ENCODE measurements at regions not wholly inside any gene's neighbourhood (a gene's known extent, or its start where the extent isn't known, plus 50 kb on each side); places are given as distances from the start of the nearest gene placed in this dataset.

- no peak for TF ChIP-seq ZNF175 (CRISPR knock-in tag; IDR thresholded peaks at IDR 0.05; ENCODE audit: low read depth)
- TF ChIP-seq NR2C2 (CRISPR knock-in tag; IDR thresholded peaks at IDR 0.05) = no peak
- no peak for TF ChIP-seq NR2C2 (tag; IDR thresholded peaks at IDR 0.05)
- TF ChIP-seq ETV6 (IDR thresholded peaks at IDR 0.05; ENCODE audit: borderline replicate concordance in 1 of 2, low read depth in 2 of 2, low read length in 1 of 2) = no peak
- no peak for TF ChIP-seq ETV6 (CRISPR knock-in tag; IDR thresholded peaks at IDR 0.05; ENCODE audit: borderline replicate concordance)
- no peak for TF ChIP-seq NFYB (IDR thresholded peaks at IDR 0.05; ENCODE audit: extremely low read depth, insufficient read length)
- no peak for TF ChIP-seq KAT8 (IDR thresholded peaks at IDR 0.05; ENCODE audit: low read depth)
- TF ChIP-seq MAZ (CRISPR knock-in tag; conservative IDR thresholded peaks at IDR 0.05 in 1 of 2, IDR thresholded peaks at IDR 0.05 in 1 of 2) = no peak
- TF ChIP-seq ZNF280A (IDR thresholded peaks at IDR 0.05; ENCODE audit: low read depth, partially characterized antibody) = no peak
- TF ChIP-seq CAMTA2 (CRISPR knock-in tag; conservative IDR thresholded peaks at IDR 0.05) = no peak
- TF ChIP-seq ATF1 (CRISPR knock-in tag; IDR thresholded peaks at IDR 0.05) = no peak
- no peak for TF ChIP-seq ATF1 (tag; IDR thresholded peaks at IDR 0.05)
- TF ChIP-seq MAX (CRISPR knock-in tag; IDR thresholded peaks at IDR 0.05) = no peak
Observed at GRCh38 chr13:69418319-69418718, 689.3 kb upstream of the ATXN8OS start.

Measured in K562 (cell line).